HEK293T (cell line): ENCODE measurements at regions not wholly inside any gene's neighbourhood (a gene's known extent, or its start where the extent isn't known, plus 50 kb on each side); places are given as distances from the start of the nearest gene placed in this dataset.

ENCODE experiments used
- BHLHE40 ChIP-seq: fragments of 450-650 bp; IDR thresholded peaks from 2 replicates; pipeline ENCODE4 v1.6.1; 2016; ENCODE audit warnings: mild to moderate bottlenecking, moderate library complexity, borderline replicate concordance
- FOXA1 ChIP-seq: fragments of 450-650 bp; IDR thresholded peaks from 2 replicates; pipeline ENCODE4 v1.6.1; 2016; ENCODE audit warnings: mild to moderate bottlenecking
- FOXK2 ChIP-seq: fragments of 450-650 bp; IDR thresholded peaks from 2 replicates; pipeline ENCODE4 v1.6.1; 2016; ENCODE audit warnings: mild to moderate bottlenecking
- FOXM1 ChIP-seq: fragments of 450-650 bp; IDR thresholded peaks from 2 replicates; pipeline ENCODE4 v1.6.1; 2017; ENCODE audit warnings: mild to moderate bottlenecking, borderline replicate concordance
- HDGF ChIP-seq: fragments of 450-650 bp; IDR thresholded peaks from 2 replicates; pipeline ENCODE4 v1.6.1; 2017; ENCODE audit warnings: antibody characterized with exemption, borderline replicate concordance
- L3MBTL2 ChIP-seq: fragments of 450-650 bp; conservative IDR thresholded peaks from 2 replicates; pipeline ENCODE4 v1.6.1; 2016; ENCODE audit warnings: mild to moderate bottlenecking
- NFRKB ChIP-seq: fragments of 450-650 bp; IDR thresholded peaks from 2 replicates; pipeline ENCODE4 v1.6.1; 2016; ENCODE audit warnings: mild to moderate bottlenecking, moderate library complexity
- SP1 ChIP-seq: fragments of 450-650 bp; IDR thresholded peaks from 2 replicates; pipeline ENCODE4 v1.6.1; 2017
- SUZ12 ChIP-seq: fragments of 450-650 bp; IDR thresholded peaks from 2 replicates; pipeline ENCODE4 v1.6.1; 2016; ENCODE audit warnings: mild to moderate bottlenecking
- ZNF384 ChIP-seq: fragments of 450-650 bp; IDR thresholded peaks from 2 replicates; pipeline ENCODE4 v1.6.1; 2016

GRCh38 chr1:229945795-229946194, 121.2 kb upstream of the GALNT2 start:
- TF ChIP-seq FOXK2 (no peak), ZNF384 (no peak), BHLHE40 (no peak), FOXA1 (no peak), NFRKB (no peak), L3MBTL2 (no peak), SP1 (no peak), HDGF (no peak), SUZ12 (no peak), FOXM1 (no peak)
